Heart right ventricle (tissue), 16 donors: ENCODE measurements at regions not wholly inside any gene's neighbourhood (a gene's known extent, or its start where the extent isn't known, plus 50 kb on each side); places are given as distances from the start of the nearest gene placed in this dataset.

Experiments used
- ATAC-seq, 8 donors: fragments of 200-7000 bp; cut with Tn5 transposase; one replicate each; pipeline ENCODE4 v1.9.1; 2020; ENCODE audit warnings: mild to moderate bottlenecking in 8 of 8, moderate library complexity in 8 of 8, moderate number of reproducible peaks in 1 of 8
- DNase-seq, 2 donors: peaks; one replicate each; pipeline ENCODE4 v3.0.0-alpha.2; 2020
- H3K27ac ChIP-seq, 10 donors: fragments of 200-600 bp; sonication (generic) in 2 of 10; one replicate each; pipeline versions ENCODE4 v1.5.0 to v1.8.0; 2020 to 2022; ENCODE audit warnings: mild to moderate bottlenecking in 3 of 10
- H3K27me3 ChIP-seq, 7 donors: fragments of 200-600 bp; one replicate each; pipeline ENCODE4 v1.8.0; 2021 to 2022; ENCODE audit warnings: mild to moderate bottlenecking in 2 of 7
- H3K36me3 ChIP-seq, 9 donors: fragments of 200-600 bp; sonication (generic) in 1 of 9; one replicate each; pipeline versions ENCODE4 v1.5.0 to v1.8.0; 2020 to 2022; ENCODE audit warnings: mild to moderate bottlenecking in 2 of 9
- H3K4me1 ChIP-seq, 9 donors: fragments of 200-600 bp; sonication (generic) in 1 of 9; one replicate each; pipeline versions ENCODE4 v1.5.0 to v1.8.0; 2020 to 2022; ENCODE audit warnings: mild to moderate bottlenecking in 4 of 9
- H3K4me3 ChIP-seq, 10 donors: fragments of 200-600 bp; sonication (generic) in 2 of 10; one replicate each; pipeline versions ENCODE4 v1.5.0 to v1.8.0; 2020 to 2022; ENCODE audit warnings: mild to moderate bottlenecking in 7 of 10, moderate library complexity in 2 of 10
- H3K9me3 ChIP-seq, 11 donors: fragments of 200-600 bp in 10 of 11; sonication (generic) in 2 of 11; one replicate each; pipeline versions ENCODE4 v1.5.0 to v1.8.0; 2013 to 2022; ENCODE audit warnings: mild to moderate bottlenecking in 2 of 11, control low read depth in 1 of 11, moderate library complexity in 1 of 11
- CTCF ChIP-seq, 9 donors: fragments of 200-600 bp; sonication (generic) in 2 of 9; IDR thresholded peaks; one replicate each; pipeline versions ENCODE4 v1.5.0 to v1.8.0; 2021 to 2022; ENCODE audit warnings: antibody characterized with exemption in 9 of 9, mild to moderate bottlenecking in 5 of 9, moderate library complexity in 1 of 9
- WGBS, 2 donors: extraction: QIAGEN DNeasy Blood & Tissue Kit; methylation state at CpG; one replicate each; pipeline ENCODE4 v1.1.7; 2013; ENCODE audit warnings: inconsistent platforms in 1 of 2; 5-methylcytosine and 5-hydroxymethylcytosine counted together
- intact Hi-C, 10 donors: fragments of 100-400 bp; cut with DNase I; formaldehyde crosslinking; loops; one replicate each; pipeline versions ENCODE4 v1.11.1 to v1.14.2; 2022
- donor health status: Arrhythmogenic right ventricular cardiomyopathy.
- donor health status: ischemic (EF 13 %, LVEDD 7.1; RV severe dilation, severe dysfunction).
- donor health status: healthy with polysubstance abuse.
- donor health status: DM: no; HTN: yes; CAD: no.
- donor health status: DM: no; HTN: no; CAD: no.
- donor health status: ischemic (EF 25% LVEDD 6.9; RV normal size, moderate dysfunction).
- donor health status: ischemic (EF 25% LVEDD 5.7; RV mildly dilated, moderate dysfunction).
- donor health status: healthy.
- donor health status: DM: yes; HTN: yes; CAD: no.
- donor health status: Ischemic cardiomyopathy.
- donor health status: ischemic (EF 35%, LVEDD 5.7; RV mildly dilated, moderate dysfunction).
- donor health status: nonischemic (EF 11% LVEDD 7.7; RV severe dilation, severe dysfunction).
- donor health status: DM: yes; HTN: yes; CAD: no.
- donor health status: PGD.
- donor health status: ischemic (EF 29% LVEDD 5.4; RV normal size, mild dysfunction).
- donor health status: nonischemic (EF 23%, LVEDD 6.1; RV moderate dilation, normal function).

- H3K27ac ChIP-seq = no peak overlapping the region
- intact Hi-C loops = no loop called here
- H3K27me3 ChIP-seq = no peaks in the 10 kb centered on the region
- DNase-seq (no peak), ATAC-seq (no peak)
- WGBS, 2 donors = 81 to 83% methylated on average over 3 of the region's 3 CpGs
- H3K36me3 ChIP-seq = no peaks in the 10 kb centered on the region
- no peak overlapping the region for H3K4me3 ChIP-seq
- no peaks in the 10 kb centered on the region for H3K9me3 ChIP-seq
- TF ChIP-seq CTCF (IDR thresholded peaks at IDR 0.05) = no peak
- no peaks in the 10 kb centered on the region for H3K4me1 ChIP-seq
Measured at GRCh38 chr10:105509517-105509916, 868.4 kb downstream of the SORCS3 start.

- ATAC-seq = no peak
- WGBS, 2 donors = 75 to 78% methylated on average over 5 of the region's 5 CpGs
- no peak for TF ChIP-seq CTCF (IDR thresholded peaks at IDR 0.05)
Measured at GRCh38 chr10:105506262-105506661, 865.2 kb downstream of the SORCS3 start.

GRCh38 chr10:105503714-105504113 is 862.6 kb downstream of the SORCS3 start:
- no peak for DNase-seq
- no peaks in the 10 kb centered on the region for H3K4me1 ChIP-seq
- H3K4me3 ChIP-seq = no peak overlapping the region
- ATAC-seq = no peak
- no peaks in the 10 kb centered on the region for H3K36me3 ChIP-seq
- TF ChIP-seq CTCF (IDR thresholded peaks at IDR 0.05) = no peak
- no peaks in the 10 kb centered on the region for H3K27me3 ChIP-seq
- H3K27ac ChIP-seq = no peak overlapping the region
- intact Hi-C loops = no loop called here
- no peaks in the 10 kb centered on the region for H3K9me3 ChIP-seq

More at GRCh38 chr10:105506262-105506661, 865.2 kb downstream of the SORCS3 start:
- intact Hi-C loops = no loop called here
- Histone ChIP-seq H3K27me3 (no peaks in the 10 kb centered on the region), H3K27ac (no peak overlapping the region), H3K4me3 (no peak overlapping the region), H3K9me3 (no peaks in the 10 kb centered on the region), H3K4me1 (no peaks in the 10 kb centered on the region), H3K36me3 (no peaks in the 10 kb centered on the region)
- DNase-seq = no peak

- TF ChIP-seq CTCF (IDR thresholded peaks at IDR 0.05) = no peak
- H3K36me3 ChIP-seq = no peaks in the 10 kb centered on the region
- H3K9me3 ChIP-seq = no peaks in the 10 kb centered on the region
- intact Hi-C loops = no loop called here
- H3K27me3 ChIP-seq = no peaks in the 10 kb centered on the region
- ATAC-seq (no peak), DNase-seq (no peak)
- no peak overlapping the region for H3K27ac ChIP-seq
- no peaks in the 10 kb centered on the region for H3K4me1 ChIP-seq
- WGBS, 2 donors = 78 to 89% methylated on average over 3 of the region's 3 CpGs
- no peak overlapping the region for H3K4me3 ChIP-seq
Measured at GRCh38 chr10:105502058-105502457, 861.0 kb downstream of the SORCS3 start.

GRCh38 chr10:105494944-105495343 is 853.9 kb downstream of the SORCS3 start:
- intact Hi-C loops = no loop called here
- WGBS, 2 donors = 88 to 93% methylated on average over 4 of the region's 4 CpGs
- ATAC-seq = no peak

More at GRCh38 chr10:105494944-105495343, 853.9 kb downstream of the SORCS3 start:
- no peak for TF ChIP-seq CTCF (IDR thresholded peaks at IDR 0.05)
- Histone ChIP-seq H3K4me3 (no peak overlapping the region), H3K27ac (no peak overlapping the region), H3K9me3 (no peaks in the 10 kb centered on the region), H3K36me3 (no peaks in the 10 kb centered on the region), H3K27me3 (no peaks in the 10 kb centered on the region), H3K4me1 (no peaks in the 10 kb centered on the region)
- DNase-seq = no peak
